NCI-H1436 (cell line): ENCODE measurements at regions not wholly inside any gene's neighbourhood (a gene's known extent, or its start where the extent isn't known, plus 50 kb on each side); places are given as distances from the start of the nearest gene placed in this dataset.
"Not testable (repeated sequence)": the region's sequence is repeated elsewhere in the genome, so short reads cannot be mapped to it uniquely, and the experiment has no call there.

Source experiments
- DNase-seq: peaks from one replicate; lab custom pipeline; 2025; lab: John Stamatoyannopoulos, UW

DNA sequence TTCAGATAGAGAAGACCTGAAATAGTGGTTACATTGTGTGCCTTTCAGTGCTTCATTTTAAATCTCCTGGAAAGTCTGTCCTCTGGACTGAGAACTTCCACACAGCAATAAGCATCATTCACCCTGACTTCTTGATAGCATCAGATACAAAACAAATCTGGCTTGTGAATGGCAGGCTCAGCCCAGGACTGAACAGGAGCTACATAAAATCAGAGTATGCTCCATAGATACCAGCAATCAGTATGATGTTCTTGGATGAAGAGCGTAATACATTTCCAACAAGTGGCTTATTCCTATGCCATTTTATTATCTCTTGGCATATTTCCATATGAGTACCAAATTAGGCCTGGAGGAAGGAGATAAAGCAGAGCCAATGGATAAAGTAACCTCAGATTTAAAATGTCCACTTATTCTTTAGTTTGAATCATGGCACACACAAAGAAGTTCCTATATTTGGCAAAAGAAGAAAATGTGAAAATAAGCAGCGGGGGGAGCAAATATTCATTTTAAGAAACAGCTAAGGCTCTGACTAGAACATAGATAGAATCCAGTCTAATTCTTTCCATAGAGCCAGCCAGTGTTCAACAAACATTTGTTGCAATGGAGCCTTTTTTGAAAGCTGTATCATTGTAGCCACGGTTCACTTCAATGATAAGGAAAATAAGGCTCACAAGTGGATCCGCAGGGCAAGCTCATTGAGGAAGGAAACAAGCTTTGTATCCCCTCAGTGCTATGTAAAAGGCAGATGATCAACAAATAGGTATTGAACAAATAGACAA lies 230.8 kb upstream of the CHAC2 start:
- no peak for DNase-seq

DNA sequence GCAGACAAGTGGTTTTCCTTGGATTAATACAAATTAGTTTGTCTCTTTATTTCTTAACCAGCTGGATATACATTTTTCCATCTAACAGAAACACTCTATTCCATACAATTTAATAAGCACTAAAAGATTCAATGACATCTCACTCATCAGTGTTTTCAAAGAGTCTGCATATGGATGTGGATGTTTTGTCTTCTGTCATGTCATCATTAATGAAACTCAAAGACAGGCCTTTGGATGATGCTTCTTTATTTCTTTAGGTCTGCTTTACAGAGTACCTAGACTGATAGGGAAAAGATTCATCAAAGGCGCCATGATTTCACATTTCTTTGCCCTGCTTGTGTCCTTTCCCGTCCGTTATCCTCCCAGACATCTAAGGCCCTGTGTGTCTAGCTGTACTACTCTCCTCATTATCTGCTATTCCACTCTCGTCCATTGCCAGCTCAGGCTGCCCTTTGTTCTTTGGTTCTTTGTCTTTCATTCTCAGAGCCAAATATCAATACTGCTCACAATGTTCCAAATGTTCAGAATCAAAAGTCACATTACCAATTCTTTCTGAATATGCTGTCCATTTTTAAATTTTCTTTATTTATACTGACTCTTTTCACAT lies 232.3 kb upstream of the CHAC2 start:
- no peak for DNase-seq

DNA sequence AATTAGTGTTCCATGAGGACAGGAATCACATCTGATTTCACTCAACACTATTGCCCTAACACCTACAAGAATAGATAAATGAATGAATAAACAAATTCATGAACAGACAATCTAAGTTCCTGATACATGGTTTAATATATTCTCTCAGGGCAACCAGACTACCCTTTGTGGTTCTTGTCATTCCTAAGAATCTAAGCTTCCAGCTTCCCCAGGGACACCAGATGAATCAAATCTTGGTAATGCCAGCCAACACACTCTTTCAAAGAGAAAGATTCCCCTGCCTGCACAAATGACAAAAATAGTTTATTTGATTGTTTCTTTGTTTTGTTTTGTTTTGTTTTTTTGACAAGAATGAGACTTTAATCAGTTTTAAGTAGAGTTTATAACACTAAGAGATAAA lies 237.5 kb upstream of the CHAC2 start:
- DNase-seq: no peak

DNA sequence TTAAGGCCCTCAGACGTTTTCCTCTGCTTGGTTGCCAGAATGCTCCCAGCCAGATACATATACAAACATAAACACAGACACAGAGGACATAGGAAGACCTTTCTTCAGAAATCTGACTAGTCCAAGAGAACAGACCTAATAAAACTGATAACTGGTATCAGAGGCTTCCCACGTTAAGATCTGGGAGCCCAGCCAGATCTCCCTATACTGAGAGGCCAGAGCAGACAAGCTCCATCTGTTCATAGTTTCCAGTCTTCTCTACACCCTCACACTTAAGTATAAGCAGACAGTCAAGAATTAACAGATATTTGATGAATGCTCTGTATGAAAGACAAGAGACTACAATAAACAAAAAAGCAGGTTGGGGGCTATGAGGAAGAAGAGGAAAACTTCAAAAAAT lies 240.5 kb upstream of the CHAC2 start:
- no peak for DNase-seq

DNA sequence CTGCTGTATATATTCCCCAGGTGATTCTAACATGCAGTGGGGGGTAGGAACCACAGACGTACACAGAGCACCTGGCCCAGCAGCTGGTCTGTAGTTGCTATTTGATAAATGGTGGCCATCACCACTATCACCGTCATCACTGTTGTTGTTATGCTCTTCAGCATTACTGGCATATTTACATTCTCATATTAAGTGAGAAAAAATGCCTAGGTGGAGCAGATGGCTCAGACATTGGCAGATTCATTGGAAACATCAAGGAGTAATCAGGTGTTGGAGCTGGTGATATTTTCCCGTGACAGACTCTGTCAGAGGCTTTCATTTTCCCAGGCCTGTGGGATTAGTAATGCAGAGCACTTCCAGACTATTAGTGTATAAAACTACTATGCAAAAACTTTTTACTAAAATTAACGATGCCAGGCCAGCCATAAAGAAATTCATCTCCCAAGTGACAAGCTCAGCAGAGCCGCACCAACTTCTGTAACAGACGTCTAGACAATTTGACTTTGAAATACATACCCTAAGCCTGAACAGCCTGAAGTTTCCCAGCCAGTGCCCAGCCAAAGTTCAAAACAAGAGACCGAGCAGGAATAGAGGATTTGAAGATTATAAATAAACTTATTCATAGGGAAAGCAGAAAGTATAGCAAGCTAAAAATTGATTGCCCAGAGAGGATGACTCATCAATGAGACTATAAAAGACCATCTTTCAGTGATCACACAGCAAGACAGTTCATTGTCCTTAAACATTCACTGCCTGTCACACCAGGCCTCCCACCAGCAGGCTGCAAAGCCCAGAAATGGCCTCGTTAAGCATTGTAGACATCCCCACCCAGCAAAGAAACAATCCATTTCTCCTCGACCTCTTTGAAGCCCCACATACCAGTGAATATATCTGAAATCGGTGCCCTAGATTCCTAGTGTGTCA lies 247.4 kb upstream of the CHAC2 start:
- DNase-seq: peak; percentile 42

DNA sequence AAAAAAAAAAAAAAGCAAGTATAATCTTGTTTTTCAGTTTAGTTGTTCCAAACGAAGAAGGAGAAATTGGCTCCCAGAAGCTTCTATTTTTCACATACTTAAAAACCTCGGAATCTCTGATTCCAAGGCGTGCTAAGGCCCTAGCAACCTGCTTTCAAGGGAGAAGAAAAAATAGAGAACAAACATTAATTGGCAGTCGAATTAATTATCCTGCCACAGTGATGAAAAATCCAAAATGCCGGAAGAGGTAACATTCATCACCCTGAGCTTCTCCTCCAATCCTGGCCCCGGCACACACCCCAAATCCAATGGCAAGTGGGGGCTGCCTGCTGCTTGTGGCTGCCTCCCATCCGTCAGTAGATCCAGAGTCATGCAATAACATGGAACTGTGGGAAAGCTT lies 250.2 kb upstream of the CHAC2 start:
- DNase-seq: no peak

DNA sequence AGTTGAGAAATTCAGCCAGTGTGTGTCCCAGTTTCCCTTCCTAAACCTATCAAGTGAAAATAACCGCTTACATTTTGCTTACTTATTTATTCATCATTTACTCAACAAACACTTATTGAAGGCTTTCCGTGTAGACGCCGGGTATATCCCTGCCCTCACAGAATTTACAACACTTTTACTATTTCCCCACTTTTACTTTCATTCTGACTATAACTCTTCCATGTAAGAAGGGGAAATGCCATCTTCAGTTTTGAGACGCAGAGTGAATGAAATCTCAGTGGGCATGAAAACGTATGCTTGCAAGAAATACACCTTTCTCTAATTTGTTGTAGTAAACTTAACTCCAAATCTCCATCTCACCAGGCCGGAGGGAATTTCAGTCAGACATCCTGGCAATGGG lies 251.0 kb upstream of the CHAC2 start:
- no peak for DNase-seq

DNA sequence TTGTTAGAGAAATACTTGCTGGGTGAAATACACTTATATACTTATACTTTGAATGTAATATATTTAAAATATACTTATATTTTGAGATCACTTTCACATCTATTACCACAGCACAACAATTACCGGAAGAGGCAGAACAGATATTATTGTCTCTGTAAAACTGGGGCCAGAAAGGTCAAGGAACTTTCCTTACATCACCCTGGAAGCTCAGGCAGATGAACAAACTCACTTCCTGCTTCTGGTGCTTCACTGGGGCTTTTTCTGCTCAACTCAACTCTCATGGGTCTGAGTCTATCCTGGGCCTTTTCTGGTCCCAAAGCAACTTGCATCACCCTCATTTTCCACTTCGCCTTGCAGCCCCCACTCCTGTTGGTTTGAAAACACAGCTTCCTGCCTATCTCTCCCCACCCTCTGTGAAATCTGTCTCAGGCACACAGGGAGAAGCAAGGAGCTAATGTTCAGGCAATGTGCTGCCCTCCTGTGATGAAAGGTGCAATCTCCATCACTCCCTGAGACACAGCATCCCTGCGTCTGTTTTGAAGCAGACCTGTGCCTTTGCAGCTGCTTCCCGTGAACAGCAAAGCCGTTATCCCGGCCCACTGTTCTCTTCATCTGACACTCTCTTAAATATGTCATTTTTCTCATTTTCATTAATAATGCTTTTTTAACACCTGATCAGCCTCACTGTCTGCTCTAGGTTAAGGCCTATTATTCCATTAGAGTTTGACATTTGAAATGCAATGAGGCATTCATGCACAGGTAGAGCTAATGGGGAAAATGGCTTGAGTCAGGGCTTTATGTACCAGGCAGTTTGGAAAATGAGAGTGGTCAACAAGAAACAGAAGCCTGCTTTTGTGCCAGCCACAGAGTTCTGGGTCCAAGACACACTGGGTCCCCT lies 251.9 kb upstream of the CHAC2 start:
- peak; percentile 3 for DNase-seq

DNA sequence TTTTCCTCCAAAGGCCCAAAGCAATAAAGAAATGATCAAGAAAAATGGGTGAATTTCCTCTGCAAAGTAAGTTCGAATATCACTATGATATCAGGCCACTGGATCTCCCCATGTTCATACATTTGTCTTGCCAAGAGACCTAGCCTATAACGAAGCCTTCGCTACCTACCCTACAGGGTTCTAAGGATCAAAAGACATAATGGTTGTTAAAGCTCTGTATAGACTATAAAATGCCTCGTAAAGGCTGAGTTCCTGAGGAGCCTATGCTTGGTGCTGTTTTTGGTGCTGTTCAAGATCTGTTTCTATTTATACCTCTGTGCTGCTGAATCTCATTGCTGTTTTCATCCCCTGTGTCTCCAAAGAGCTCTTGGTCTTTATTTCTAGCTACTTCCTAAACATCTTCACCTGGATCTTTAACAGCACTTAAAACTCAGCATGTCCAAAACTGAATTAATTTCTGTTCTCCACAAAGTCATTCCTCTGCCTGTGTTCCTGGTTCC lies 254.4 kb upstream of the CHAC2 start:
- DNase-seq: no peak

DNA sequence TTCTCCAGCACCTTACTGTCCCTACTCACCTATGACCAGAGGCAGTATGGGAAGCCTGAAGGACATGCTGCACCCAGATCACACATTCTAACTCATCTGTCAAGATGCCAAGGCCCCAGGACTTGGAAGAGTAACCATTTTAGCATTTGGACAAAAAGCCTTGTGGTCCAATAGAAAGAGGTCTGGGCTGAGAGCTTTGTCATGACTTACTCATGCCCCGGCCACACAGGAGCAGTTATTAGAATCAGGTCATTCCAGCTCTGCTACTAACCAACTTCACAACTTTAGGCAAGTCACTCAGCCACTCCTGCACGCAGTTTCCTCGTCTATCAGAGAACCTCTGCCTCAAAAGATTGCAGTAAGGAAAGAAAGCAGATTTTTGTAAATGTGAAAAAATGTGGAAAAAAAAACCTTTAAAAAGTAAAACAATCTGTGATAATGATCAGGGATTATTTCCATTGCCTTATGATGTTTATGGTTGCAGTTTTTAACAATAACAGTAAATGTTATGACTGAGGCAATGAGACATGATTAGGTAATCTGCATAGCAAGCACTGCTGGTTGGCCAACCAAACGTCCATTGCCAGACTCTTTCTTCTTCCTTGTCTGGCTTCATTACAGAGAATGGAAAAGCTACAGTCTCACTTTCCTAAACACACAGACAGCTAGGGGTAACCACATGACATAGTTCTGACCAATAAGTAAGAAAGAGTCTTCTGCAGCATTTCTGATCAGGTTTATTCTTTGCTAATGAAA lies 255.4 kb upstream of the CHAC2 start:
- no peak for DNase-seq

DNA sequence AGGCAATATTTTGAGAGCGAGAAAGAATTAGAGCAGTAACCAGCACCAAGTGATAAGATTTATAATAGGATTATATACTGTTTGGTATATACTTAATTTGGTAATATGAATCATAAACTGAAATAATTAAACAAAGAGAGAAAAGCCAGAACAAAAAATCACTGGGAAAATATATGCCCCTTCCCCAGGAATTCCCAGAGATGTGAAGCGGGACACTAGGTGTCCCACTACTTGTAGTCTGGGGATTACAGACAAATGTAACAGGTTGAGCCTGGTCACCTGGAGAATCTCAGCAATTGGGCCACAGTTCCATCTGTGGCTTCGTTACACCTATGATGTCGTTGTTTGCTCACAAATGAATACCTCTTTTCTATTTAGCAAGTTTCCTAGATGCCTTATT lies 256.1 kb upstream of the CHAC2 start:
- DNase-seq: no peak

DNA sequence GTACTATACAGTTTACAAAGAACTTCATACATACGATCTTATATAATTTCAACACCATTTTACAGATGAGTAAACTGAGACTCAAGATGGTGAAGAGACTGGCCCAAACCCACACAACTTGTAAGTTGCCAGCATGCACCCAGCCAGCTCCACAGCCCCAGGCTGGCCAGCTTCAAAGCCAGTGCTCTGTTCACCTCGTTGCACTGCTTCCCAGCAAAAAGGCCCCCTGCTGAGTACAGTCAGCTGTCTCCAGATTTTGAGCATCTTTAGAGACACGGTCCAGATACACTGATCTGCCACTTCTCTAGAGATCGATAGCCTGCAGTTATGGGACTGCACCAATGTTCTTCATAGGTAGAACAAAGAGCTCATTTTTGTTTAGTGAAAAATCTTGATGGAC lies 257.2 kb upstream of the CHAC2 start:
- no peak for DNase-seq

DNA sequence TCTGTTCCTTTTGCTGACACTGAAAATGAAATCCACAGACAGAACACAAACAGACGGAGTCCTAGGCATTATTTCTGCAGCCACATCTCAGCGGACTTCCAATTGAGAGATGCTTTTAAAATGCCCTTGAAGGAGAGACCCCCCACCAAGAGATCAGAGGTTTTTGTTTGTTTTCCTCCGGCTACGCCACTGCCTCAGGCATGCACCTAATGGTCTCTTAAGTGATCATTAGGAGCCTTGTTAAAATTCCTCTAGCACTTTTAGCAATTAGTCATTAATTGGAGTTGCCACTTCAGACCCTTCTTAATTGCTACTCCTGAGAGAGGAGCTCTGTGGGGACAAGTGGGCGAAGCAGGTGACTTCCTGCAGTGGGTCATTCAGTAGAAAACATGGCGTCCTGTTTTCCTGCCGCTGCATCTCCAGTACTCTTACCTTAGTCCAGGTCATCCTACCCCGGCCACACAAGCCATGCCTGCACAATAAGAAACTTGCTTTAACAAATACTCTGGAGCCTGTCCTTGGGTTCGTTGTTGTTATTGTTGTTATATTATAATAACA lies 257.7 kb upstream of the CHAC2 start:
- DNase-seq: peak; percentile 25

DNA sequence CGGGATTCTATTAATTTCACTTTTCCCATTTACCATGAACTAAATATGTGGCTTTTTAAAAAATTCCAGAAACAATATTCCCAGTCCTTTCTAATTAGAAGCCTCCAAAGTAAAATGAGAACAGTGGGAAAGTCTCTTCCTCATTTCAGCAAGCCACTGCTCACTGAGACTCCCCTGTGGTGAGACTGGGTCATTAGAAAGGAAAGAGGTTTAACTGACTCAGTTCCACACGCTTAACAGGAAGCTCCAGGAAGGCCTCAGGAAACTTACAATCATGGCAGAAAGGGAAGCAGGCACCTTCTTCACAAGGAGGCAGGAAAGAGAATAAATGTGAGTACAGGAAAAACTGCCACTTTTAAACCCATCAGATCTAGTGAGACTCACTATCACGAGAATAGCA lies 258.9 kb upstream of the CHAC2 start:
- DNase-seq: no peak

DNA sequence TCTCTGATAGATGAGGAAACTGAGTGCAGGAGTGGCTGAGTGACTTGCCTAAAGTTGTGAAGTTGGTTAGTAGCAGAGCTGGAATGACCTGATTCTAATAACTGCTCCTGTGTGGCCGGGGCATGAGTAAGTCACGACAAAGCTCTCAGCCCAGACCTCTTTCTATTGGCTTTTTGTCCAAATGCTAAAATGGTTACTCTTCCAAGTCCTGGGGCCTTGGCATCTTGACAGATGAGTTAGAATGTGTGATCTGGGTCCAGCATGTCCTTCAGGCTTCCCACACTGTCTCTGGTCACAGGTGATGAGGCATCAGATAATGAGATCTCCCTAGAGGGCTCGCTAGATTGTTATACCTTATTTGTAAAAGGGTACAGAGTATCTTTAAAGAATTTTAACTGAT lies 260.5 kb upstream of the CHAC2 start:
- DNase-seq: not testable (repeated sequence)

DNA sequence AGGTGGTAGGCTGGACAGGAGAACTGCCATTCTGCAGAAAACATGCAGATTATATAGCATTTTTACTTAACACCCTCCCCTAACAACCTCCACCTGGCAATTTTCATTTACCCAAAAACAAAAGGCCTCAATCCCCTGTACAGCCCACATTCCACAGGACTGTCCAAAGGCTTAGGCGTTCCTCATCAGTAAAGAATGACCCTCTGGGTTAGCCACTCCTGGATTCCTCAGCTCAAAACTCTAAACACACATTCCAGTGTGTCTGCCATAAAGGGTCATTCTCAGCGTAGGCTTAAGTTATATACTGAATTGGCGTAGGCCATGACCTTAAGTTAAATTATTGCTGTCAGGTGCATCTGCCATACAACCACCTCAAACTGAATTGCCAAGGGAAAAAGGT lies 261.8 kb upstream of the CHAC2 start:
- no peak for DNase-seq

DNA sequence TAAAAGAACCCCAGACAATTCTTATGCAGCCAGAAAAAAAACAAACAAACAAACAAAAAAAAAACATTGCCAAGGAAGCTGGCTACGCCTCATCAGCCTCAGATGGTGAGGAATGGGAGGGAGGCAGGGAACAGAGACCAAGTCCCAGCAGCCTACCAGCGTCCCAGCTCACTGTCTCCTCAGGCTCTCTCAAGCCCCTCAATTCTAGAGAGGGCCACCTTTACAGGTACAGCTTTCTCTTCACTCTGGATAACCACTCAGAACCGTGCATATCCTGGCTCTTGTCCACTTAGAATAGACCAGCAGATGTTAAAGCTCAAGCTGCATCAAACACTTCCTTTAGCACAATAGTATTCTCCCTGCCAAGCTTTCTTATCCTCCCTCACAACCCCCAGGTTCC lies 263.1 kb upstream of the CHAC2 start:
- no peak for DNase-seq

DNA sequence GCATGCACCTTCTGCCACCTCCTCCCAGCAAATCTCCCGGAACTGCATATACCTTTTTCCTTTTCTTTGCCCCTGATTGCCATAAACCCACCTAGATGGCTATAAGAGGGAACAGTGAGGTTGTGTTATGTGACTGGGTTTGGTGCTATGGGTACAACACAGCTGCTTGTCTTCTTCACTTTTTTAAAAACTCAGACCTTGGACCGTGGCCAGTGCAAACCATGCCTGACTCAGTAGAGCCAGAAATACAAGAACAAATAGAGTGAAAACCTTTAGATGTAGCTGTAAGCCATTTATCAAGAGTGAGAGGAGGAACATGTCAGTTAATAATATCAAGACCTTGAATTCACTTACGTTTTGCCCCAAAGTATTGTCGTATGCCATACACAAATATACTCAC lies 267.4 kb upstream of the CHAC2 start:
- no peak for DNase-seq

DNA sequence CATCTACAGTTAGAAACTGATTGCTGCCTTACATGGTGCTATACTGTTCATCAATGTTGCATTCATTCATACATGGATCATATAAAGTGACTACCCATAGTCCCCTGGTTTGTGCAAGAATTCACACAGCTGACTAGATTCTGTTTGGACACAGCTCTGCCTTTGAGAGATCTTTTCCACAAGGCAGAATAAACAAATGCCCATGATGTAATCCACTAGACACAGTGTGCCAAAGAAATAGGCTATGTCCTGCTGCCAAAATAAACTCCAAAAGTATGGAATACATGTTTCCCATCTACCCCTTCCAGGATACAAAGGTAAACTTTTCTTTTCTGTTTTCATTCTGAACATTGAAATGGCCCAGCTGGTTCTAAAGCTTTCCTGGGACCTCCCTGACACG lies 269.4 kb upstream of the CHAC2 start:
- no peak for DNase-seq

DNA sequence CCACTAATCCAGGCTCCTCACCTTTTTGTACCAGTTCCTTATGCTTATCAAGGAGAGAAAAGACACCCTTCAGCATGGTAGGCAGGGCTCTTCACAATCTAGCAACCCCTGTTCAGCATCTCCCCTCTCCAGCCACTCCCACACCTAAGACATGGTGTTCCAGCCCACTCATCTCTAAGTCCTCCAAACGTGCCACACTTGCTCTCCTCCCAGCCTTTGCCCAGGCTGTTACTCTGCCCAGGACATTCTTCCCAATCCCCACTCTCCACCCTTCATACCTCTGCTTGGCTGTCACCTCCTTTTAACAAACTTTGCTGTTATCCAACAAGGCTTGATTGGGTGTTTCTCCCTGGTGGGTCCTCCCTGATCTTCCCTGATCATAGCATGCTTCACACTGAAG lies 270.6 kb upstream of the CHAC2 start:
- DNase-seq: no peak

DNA sequence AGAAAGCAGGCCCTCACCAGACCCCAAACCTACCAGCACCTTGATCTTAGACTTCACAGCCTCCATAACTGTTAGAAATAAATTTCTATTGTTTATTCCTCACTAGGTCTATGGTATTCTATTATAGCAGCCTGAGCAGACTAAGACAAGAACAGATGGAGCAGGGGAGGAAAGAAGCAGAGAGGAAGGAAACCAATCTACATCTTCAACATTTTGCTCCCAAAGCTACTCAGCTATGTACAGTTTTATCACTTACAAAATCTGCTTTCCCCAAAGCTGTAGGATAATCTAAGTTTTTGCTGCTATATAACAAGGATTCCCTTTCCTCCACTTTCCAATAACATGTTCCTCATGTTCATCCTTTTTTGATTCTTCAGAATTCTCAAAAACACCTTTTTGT lies 274.4 kb upstream of the CHAC2 start:
- DNase-seq: no peak
